ENCODE measurements at regions not wholly inside any gene's neighbourhood (a gene's known extent, or its start where the extent isn't known, plus 50 kb on each side); places are given as distances from the start of the nearest gene placed in this dataset.

- no peaks in the 10 kb centered on the region for H3K9me3 Mint-ChIP-seq
- no peak overlapping the region for H3K27ac Mint-ChIP-seq (ENCODE audit: low read depth)
- H3K36me3 Mint-ChIP-seq (ENCODE audit: insufficient read depth): no peaks in the 10 kb centered on the region
- DNase-seq (ENCODE audit: low spot score in 2 of 2) (no peak), ATAC-seq (replicated peaks; ENCODE audit: extremely low read depth, poor library complexity, severe bottlenecking) (no peak)
- H3K4me1 Mint-ChIP-seq: no peaks in the 10 kb centered on the region
- H3K4me3 Mint-ChIP-seq: no peak overlapping the region
- no peaks in the 10 kb centered on the region for H3K27me3 Mint-ChIP-seq
Observed at GRCh38 chr5:124932791-124933600, 186.6 kb upstream of the ZNF608 start.

- Mint-ChIP-seq H3K4me1 (no peaks in the 10 kb centered on the region), H3K27me3 (no peaks in the 10 kb centered on the region), H3K36me3 (ENCODE audit: insufficient read depth) (no peaks in the 10 kb centered on the region), H3K4me3 (no peak overlapping the region), H3K9me3 (no peaks in the 10 kb centered on the region), H3K27ac (ENCODE audit: low read depth) (no peak overlapping the region)
- DNase-seq (ENCODE audit: low spot score in 2 of 2): no peak
- ATAC-seq (replicated peaks; ENCODE audit: extremely low read depth, poor library complexity, severe bottlenecking): peak; percentile 24
Observed at GRCh38 chr5:124935065-124935464, 188.6 kb upstream of the ZNF608 start.

- H3K4me3 Mint-ChIP-seq: no peak overlapping the region
- no peak for ATAC-seq (replicated peaks; ENCODE audit: extremely low read depth, poor library complexity, severe bottlenecking)
- H3K36me3 Mint-ChIP-seq (ENCODE audit: insufficient read depth): no peaks in the 10 kb centered on the region
- H3K27me3 Mint-ChIP-seq: no peaks in the 10 kb centered on the region
- no peak overlapping the region for H3K27ac Mint-ChIP-seq (ENCODE audit: low read depth)
- DNase-seq (ENCODE audit: low spot score in 2 of 2): no peak
- H3K4me1 Mint-ChIP-seq: no peaks in the 10 kb centered on the region
- peaks cover 6% of the 10 kb centered on the region for H3K9me3 Mint-ChIP-seq
Observed at GRCh38 chr5:124936626-124936933, 190.1 kb upstream of the ZNF608 start.

GRCh38 chr5:124941051-124942049, 194.9 kb upstream of the ZNF608 start:
- Mint-ChIP-seq H3K27me3 (no peaks in the 10 kb centered on the region), H3K9me3 (peaks cover 6% of the 10 kb centered on the region), H3K4me1 (no peaks in the 10 kb centered on the region), H3K4me3 (no peak overlapping the region), H3K36me3 (ENCODE audit: insufficient read depth) (no peaks in the 10 kb centered on the region), H3K27ac (ENCODE audit: low read depth) (no peak overlapping the region)
- no peak for ATAC-seq (replicated peaks; ENCODE audit: extremely low read depth, poor library complexity, severe bottlenecking)
- DNase-seq (ENCODE audit: low spot score in 2 of 2): no peak

- ATAC-seq (replicated peaks; ENCODE audit: extremely low read depth, poor library complexity, severe bottlenecking) (no peak), DNase-seq (ENCODE audit: low spot score in 2 of 2) (no peak)
- no peaks in the 10 kb centered on the region for H3K36me3 Mint-ChIP-seq (ENCODE audit: insufficient read depth)
- peaks cover 6% of the 10 kb centered on the region for H3K9me3 Mint-ChIP-seq
- H3K27ac Mint-ChIP-seq (ENCODE audit: low read depth): no peak overlapping the region
- no peaks in the 10 kb centered on the region for H3K4me1 Mint-ChIP-seq
- no peak overlapping the region for H3K4me3 Mint-ChIP-seq
- no peaks in the 10 kb centered on the region for H3K27me3 Mint-ChIP-seq
Observed at GRCh38 chr5:124948062-124948753, 201.8 kb upstream of the ZNF608 start.

- Mint-ChIP-seq H3K27ac (ENCODE audit: low read depth) (no peak overlapping the region), H3K9me3 (peaks cover 6% of the 10 kb centered on the region), H3K27me3 (no peaks in the 10 kb centered on the region), H3K36me3 (ENCODE audit: insufficient read depth) (no peaks in the 10 kb centered on the region), H3K4me3 (no peak overlapping the region), H3K4me1 (no peaks in the 10 kb centered on the region)
- ATAC-seq (replicated peaks; ENCODE audit: extremely low read depth, poor library complexity, severe bottlenecking): no peak
- no peak for DNase-seq (ENCODE audit: low spot score in 2 of 2)
Observed at GRCh38 chr5:124948754-124949275, 202.4 kb upstream of the ZNF608 start.

GRCh38 chr5:124949862-124950261, 203.4 kb upstream of the ZNF608 start:
- DNase-seq (ENCODE audit: low spot score in 2 of 2): no peak
- no peak overlapping the region for H3K27ac Mint-ChIP-seq (ENCODE audit: low read depth)
- H3K4me1 Mint-ChIP-seq: no peaks in the 10 kb centered on the region
- H3K4me3 Mint-ChIP-seq: no peak overlapping the region
- ATAC-seq (replicated peaks; ENCODE audit: extremely low read depth, poor library complexity, severe bottlenecking): no peak
- H3K36me3 Mint-ChIP-seq (ENCODE audit: insufficient read depth): no peaks in the 10 kb centered on the region
- H3K9me3 Mint-ChIP-seq: peaks cover 6% of the 10 kb centered on the region
- H3K27me3 Mint-ChIP-seq: no peaks in the 10 kb centered on the region

GRCh38 chr5:124951105-124951504, 204.7 kb upstream of the ZNF608 start:
- Mint-ChIP-seq H3K27me3 (no peaks in the 10 kb centered on the region), H3K9me3 (peaks cover 11% of the 10 kb centered on the region), H3K36me3 (ENCODE audit: insufficient read depth) (no peaks in the 10 kb centered on the region), H3K4me3 (no peak overlapping the region), H3K4me1 (no peaks in the 10 kb centered on the region), H3K27ac (ENCODE audit: low read depth) (no peak overlapping the region)
- ATAC-seq (replicated peaks; ENCODE audit: extremely low read depth, poor library complexity, severe bottlenecking) (no peak), DNase-seq (ENCODE audit: low spot score in 2 of 2) (no peak)

- Mint-ChIP-seq H3K27ac (ENCODE audit: low read depth) (no peak overlapping the region), H3K4me3 (no peak overlapping the region), H3K36me3 (ENCODE audit: insufficient read depth) (no peaks in the 10 kb centered on the region), H3K4me1 (no peaks in the 10 kb centered on the region), H3K27me3 (no peaks in the 10 kb centered on the region), H3K9me3 (peaks cover 10% of the 10 kb centered on the region)
- peak; percentile 72 for ATAC-seq (replicated peaks; ENCODE audit: extremely low read depth, poor library complexity, severe bottlenecking)
- no peak for DNase-seq (ENCODE audit: low spot score in 2 of 2)
Observed at GRCh38 chr5:124951661-124952060, 205.2 kb upstream of the ZNF608 start.

- no peak overlapping the region for H3K4me3 Mint-ChIP-seq
- no peaks in the 10 kb centered on the region for H3K27me3 Mint-ChIP-seq
- no peaks in the 10 kb centered on the region for H3K4me1 Mint-ChIP-seq
- H3K36me3 Mint-ChIP-seq (ENCODE audit: insufficient read depth): no peaks in the 10 kb centered on the region
- DNase-seq (ENCODE audit: low spot score in 2 of 2): no peak
- peaks cover 6% of the 10 kb centered on the region for H3K9me3 Mint-ChIP-seq
- ATAC-seq (replicated peaks; ENCODE audit: extremely low read depth, poor library complexity, severe bottlenecking): peak; percentile 35
- H3K27ac Mint-ChIP-seq (ENCODE audit: low read depth): no peak overlapping the region
Observed at GRCh38 chr5:124952079-124952478, 205.6 kb upstream of the ZNF608 start.

GRCh38 chr5:124952566-124952965, 206.1 kb upstream of the ZNF608 start:
- Mint-ChIP-seq H3K9me3 (peaks cover 5% of the 10 kb centered on the region), H3K27me3 (no peaks in the 10 kb centered on the region), H3K4me1 (no peaks in the 10 kb centered on the region), H3K4me3 (no peak overlapping the region), H3K36me3 (ENCODE audit: insufficient read depth) (no peaks in the 10 kb centered on the region), H3K27ac (ENCODE audit: low read depth) (no peak overlapping the region)
- DNase-seq (ENCODE audit: low spot score in 2 of 2) (no peak), ATAC-seq (replicated peaks; ENCODE audit: extremely low read depth, poor library complexity, severe bottlenecking) (no peak)

- Mint-ChIP-seq H3K4me1 (no peaks in the 10 kb centered on the region), H3K36me3 (ENCODE audit: insufficient read depth) (no peaks in the 10 kb centered on the region), H3K27ac (ENCODE audit: low read depth) (no peak overlapping the region), H3K4me3 (no peak overlapping the region), H3K9me3 (peaks cover 5% of the 10 kb centered on the region), H3K27me3 (no peaks in the 10 kb centered on the region)
- ATAC-seq (replicated peaks; ENCODE audit: extremely low read depth, poor library complexity, severe bottlenecking) (no peak), DNase-seq (ENCODE audit: low spot score in 2 of 2) (no peak)
Observed at GRCh38 chr5:124954784-124955183, 208.3 kb upstream of the ZNF608 start.
